Endodermal cell (in vitro differentiated cells): ENCODE measurements at regions not wholly inside any gene's neighbourhood (a gene's known extent, or its start where the extent isn't known, plus 50 kb on each side); places are given as distances from the start of the nearest gene placed in this dataset.

ENCODE experiments used
- DNase-seq: peaks from one replicate; pipeline ENCODE4 v3.0.0-alpha.2; 2017
- H3K27ac ChIP-seq: 2 replicates; pipeline ENCODE4 v1.5.1; 2013; ENCODE audit warnings: mild to moderate bottlenecking, low read depth, low read length, moderate library complexity
- H3K27me3 ChIP-seq: 2 replicates; pipeline ENCODE4 v1.6.1; 2013; ENCODE audit warnings: mild to moderate bottlenecking, low read length, moderate library complexity; ENCODE audit not compliant: insufficient read depth, control insufficient read depth, poor library complexity, severe bottlenecking
- H3K36me3 ChIP-seq: 2 replicates; pipeline ENCODE4 v1.7.0; 2013; ENCODE audit warnings: mild to moderate bottlenecking, low read length, moderate library complexity; ENCODE audit not compliant: control insufficient read depth, insufficient read depth
- H3K4me1 ChIP-seq: one replicate; pipeline ENCODE4 v1.7.0; 2013; ENCODE audit warnings: low read length; ENCODE audit not compliant: control insufficient read depth, insufficient read depth
- H3K4me3 ChIP-seq: 2 replicates; pipeline ENCODE4 v1.5.1; 2013; ENCODE audit warnings: mild to moderate bottlenecking, low read length, moderate library complexity
- H3K9ac ChIP-seq: 2 replicates; pipeline ENCODE4 v1.6.1; 2013; ENCODE audit warnings: mild to moderate bottlenecking, low read length, moderate library complexity; ENCODE audit not compliant: poor library complexity, severe bottlenecking; ENCODE audit errors: extremely low read depth
- H3K9me3 ChIP-seq: 2 replicates; pipeline ENCODE4 v1.6.1; 2013; ENCODE audit warnings: mild to moderate bottlenecking, low read length, moderate library complexity; ENCODE audit not compliant: control insufficient read depth
- H3K27ac Mint-ChIP-seq: 2 replicates; pipeline ENCODE4 v1.8.0; 2020; ENCODE audit warnings: mixed read lengths
- H3K27me3 Mint-ChIP-seq: 2 replicates; pipeline ENCODE4 v1.8.0; 2021; ENCODE audit warnings: mild to moderate bottlenecking, mixed read lengths; ENCODE audit not compliant: insufficient read depth
- H3K36me3 Mint-ChIP-seq: 2 replicates; pipeline ENCODE4 v1.8.0; 2020; ENCODE audit warnings: low read depth, mixed read lengths
- H3K4me1 Mint-ChIP-seq: 2 replicates; pipeline ENCODE4 v1.8.0; 2020; ENCODE audit warnings: mixed read lengths
- H3K4me3 Mint-ChIP-seq: 2 replicates; pipeline ENCODE4 v1.8.0; 2020; ENCODE audit warnings: mild to moderate bottlenecking, moderate library complexity, mixed read lengths
- H3K9me3 Mint-ChIP-seq: 2 replicates; pipeline ENCODE4 v1.8.0; 2020; ENCODE audit warnings: mild to moderate bottlenecking, mixed read lengths
- CTCF ChIP-seq: fragments of 200-600 bp; sonication (generic); conservative IDR thresholded peaks from 2 replicates; pipeline ENCODE4 v1.5.0; 2021; ENCODE audit warnings: antibody characterized with exemption, mild to moderate bottlenecking
- WGBS, 2 experiments: methylation state at CpG; one replicate each; pipeline versions ENCODE4 v1.1.5 to v1.1.7; 2013; ENCODE audit warnings: missing lambda C conversion rate in 2 of 2, mixed read lengths in 1 of 2; ENCODE audit not compliant: insufficient coverage in 1 of 2, insufficient read length in 1 of 2; 5-methylcytosine and 5-hydroxymethylcytosine counted together

- Mint-ChIP-seq H3K36me3 (peaks cover 21% of the 10 kb centered on the region), H3K4me1 (peaks cover 45% of the 10 kb centered on the region), H3K27ac (peak overlapping the region; percentile 5), H3K9me3 (peaks cover 7% of the 10 kb centered on the region), H3K4me3 (no peak overlapping the region), H3K27me3 (no peaks in the 10 kb centered on the region)
- H3K36me3 ChIP-seq, result no peaks in the 10 kb centered on the region
- no peak overlapping the region for H3K4me3 ChIP-seq
- H3K9ac ChIP-seq, result no peak overlapping the region
- TF ChIP-seq CTCF, result no peak
- peaks cover 6% of the 10 kb centered on the region for H3K4me1 ChIP-seq
- no peak overlapping the region for H3K27ac ChIP-seq
- no peak for DNase-seq
- H3K27me3 ChIP-seq, result no peaks in the 10 kb centered on the region
- H3K9me3 ChIP-seq, result peaks cover 21% of the 10 kb centered on the region
- 40 to 48% methylated on average over 2 of the region's 2 CpGs for WGBS, 2 experiments
These were observed 1055.7 kb downstream of the JRKL start for GRCh38 chr11:97445561-97445960.

GRCh38 chr11:97451441-97451840 lies 1061.6 kb downstream of the JRKL start:
- Mint-ChIP-seq H3K36me3 (peaks cover 22% of the 10 kb centered on the region), H3K4me1 (peaks cover 23% of the 10 kb centered on the region), H3K9me3 (peaks cover 9% of the 10 kb centered on the region), H3K27ac (no peak overlapping the region), H3K27me3 (no peaks in the 10 kb centered on the region), H3K4me3 (no peak overlapping the region)
- Histone ChIP-seq H3K36me3 (no peaks in the 10 kb centered on the region), H3K4me3 (peak overlapping the region; percentile 17), H3K9ac (no peak overlapping the region), H3K27ac (no peak overlapping the region), H3K27me3 (no peaks in the 10 kb centered on the region), H3K9me3 (peaks cover 26% of the 10 kb centered on the region), H3K4me1 (peaks cover 6% of the 10 kb centered on the region)
- no peak for TF ChIP-seq CTCF
- 90 to 94% methylated on average over 3 to 4 of the region's 4 CpGs for WGBS, 2 experiments
- no peak for DNase-seq

GRCh38 chr11:97454988-97455387 lies 1065.2 kb downstream of the JRKL start:
- WGBS, 2 experiments, result 91% methylated on average over 1 of the region's 1 CpG; no CpG with 5 or more reads in 1 of the 2 experiments
- no peaks in the 10 kb centered on the region for H3K4me1 ChIP-seq
- H3K27me3 ChIP-seq, result no peaks in the 10 kb centered on the region
- Mint-ChIP-seq H3K4me3 (no peak overlapping the region), H3K27ac (no peak overlapping the region), H3K9me3 (peaks cover 24% of the 10 kb centered on the region), H3K4me1 (peaks cover 5% of the 10 kb centered on the region), H3K27me3 (no peaks in the 10 kb centered on the region), H3K36me3 (peaks cover 29% of the 10 kb centered on the region)
- peak; percentile 65 for TF ChIP-seq CTCF
- no peak for DNase-seq
- no peak overlapping the region for H3K9ac ChIP-seq
- H3K4me3 ChIP-seq, result no peak overlapping the region
- H3K9me3 ChIP-seq, result peaks cover 31% of the 10 kb centered on the region
- H3K36me3 ChIP-seq, result no peaks in the 10 kb centered on the region
- no peak overlapping the region for H3K27ac ChIP-seq
